ENCODE measurements at regions not wholly inside any gene's neighbourhood (a gene's known extent, or its start where the extent isn't known, plus 50 kb on each side); places are given as distances from the start of the nearest gene placed in this dataset.
"Not testable (repeated sequence)": the region's sequence is repeated elsewhere in the genome, so short reads cannot be mapped to it uniquely, and the experiment has no call there.

GRCh38 chr4:110865611-110866259 lies 242.9 kb upstream of the PITX2 start:
- H3K27ac ChIP-seq: no peak overlapping the region
- TF ChIP-seq ZFX (IDR thresholded peaks at IDR 0.05; ENCODE audit: borderline replicate concordance) (no peak), CTCF (IDR thresholded peaks at IDR 0.05) (no peak)

DNA sequence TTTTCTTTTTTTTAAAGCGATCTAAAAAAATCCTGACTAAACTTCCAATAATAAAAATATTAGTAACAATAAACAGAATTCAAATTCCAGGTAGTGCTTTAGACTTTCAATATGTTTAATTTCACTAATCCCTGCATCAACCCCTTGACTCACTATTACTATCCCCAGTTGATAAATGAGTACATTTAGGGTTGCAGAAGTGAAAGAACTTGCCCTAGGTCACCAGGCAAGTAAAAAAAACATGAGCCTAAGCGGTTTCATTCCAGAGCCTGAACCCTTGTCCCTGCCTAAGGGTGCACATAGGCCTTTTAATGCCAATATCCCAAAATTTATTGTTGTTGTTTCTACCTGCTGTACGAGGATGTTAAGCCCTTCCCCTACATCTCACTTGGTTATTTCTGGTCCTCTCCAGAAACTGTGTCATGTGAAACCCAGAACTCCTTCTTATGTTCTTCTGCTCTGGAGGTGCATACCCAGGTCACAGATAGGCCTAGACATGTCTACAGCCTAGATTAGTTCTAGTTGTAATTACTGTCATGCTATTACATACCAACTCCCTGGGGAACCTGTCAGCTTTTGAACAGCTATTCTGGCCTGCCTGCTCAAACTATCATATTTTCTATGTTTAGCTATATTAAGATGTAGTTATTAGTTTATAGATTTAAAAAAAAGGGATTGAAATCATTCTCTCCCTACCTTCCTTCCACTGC lies 244.5 kb upstream of the PITX2 start:
- no peak overlapping the region for H3K27ac ChIP-seq
- no peak for TF ChIP-seq ZFX (IDR thresholded peaks at IDR 0.05; ENCODE audit: borderline replicate concordance)
- no peak for TF ChIP-seq CTCF (IDR thresholded peaks at IDR 0.05)

DNA sequence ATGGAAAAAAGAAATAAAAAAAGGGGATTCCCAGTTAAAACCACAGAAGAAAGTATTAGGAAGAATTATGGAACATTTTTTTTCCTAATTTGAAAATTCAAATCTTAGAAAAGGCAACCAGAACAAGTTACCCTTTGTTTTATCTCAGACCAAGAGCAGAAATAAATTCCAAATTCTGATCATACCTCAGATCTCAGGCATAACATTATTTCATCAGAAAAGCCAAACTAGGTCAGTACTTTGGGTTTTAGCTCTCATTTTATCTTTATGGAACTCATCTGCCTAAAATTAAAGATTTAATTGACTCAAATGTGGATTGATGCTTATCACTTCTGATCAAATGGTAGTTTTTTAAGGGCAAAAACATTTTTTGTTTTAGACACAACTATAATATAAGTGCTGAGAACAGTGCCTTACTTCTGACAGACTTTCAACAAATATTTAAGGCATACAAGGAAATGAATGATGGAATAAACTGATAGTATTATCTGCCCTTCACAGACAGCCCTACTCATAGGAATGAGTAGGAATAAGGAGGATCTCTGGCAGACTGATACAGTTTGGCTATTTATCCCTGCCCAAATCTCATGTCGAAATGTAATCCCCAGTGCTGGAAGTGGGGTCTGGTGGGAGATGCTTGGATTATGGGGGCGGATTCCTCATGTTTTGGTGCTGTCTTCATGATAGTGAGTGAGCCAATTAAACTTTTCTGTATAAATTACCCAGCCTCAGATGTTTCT lies 245.3 kb upstream of the PITX2 start:
- no peak for TF ChIP-seq ZFX (IDR thresholded peaks at IDR 0.05; ENCODE audit: borderline replicate concordance)
- TF ChIP-seq CTCF (IDR thresholded peaks at IDR 0.05): no peak
- no peak overlapping the region for H3K27ac ChIP-seq

GRCh38 chr4:110869114-110869513 lies 246.2 kb upstream of the PITX2 start:
- no peak for TF ChIP-seq CTCF (IDR thresholded peaks at IDR 0.05)
- no peak for TF ChIP-seq ZFX (IDR thresholded peaks at IDR 0.05; ENCODE audit: borderline replicate concordance)
- H3K27ac ChIP-seq: no peak overlapping the region

DNA sequence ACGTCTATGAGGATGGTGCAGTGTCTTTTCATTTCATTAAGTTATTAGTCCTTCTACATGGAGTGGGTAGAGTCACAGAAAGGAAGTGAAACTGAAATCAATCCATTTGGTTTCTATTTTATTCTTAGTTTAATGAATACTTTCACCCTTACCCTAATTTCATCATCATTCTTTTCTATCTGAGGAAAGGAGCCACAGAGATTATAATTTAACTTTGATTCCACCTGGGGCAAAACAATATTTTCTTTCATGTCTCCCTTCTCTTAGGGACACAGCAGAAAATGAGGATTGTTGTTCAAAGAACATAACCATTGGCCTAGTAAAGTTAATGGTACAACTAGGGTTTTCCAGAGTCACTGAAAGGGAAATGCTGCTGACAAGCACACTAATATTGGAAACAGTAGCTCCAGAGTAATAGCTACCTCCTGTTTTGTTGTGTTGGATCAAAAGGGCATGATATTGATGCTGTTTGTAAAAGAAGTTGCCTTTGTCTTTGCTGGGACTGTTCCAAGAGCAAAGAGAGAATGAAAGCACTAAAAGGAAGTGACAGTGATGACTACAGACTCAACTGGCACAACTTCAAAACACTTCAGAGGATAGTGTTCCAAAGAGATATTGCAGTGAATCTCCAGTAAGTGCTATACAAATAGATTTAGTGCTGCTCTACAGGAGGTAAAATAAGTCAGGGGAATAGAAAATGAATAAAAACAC lies 247.1 kb upstream of the PITX2 start:
- TF ChIP-seq CTCF (IDR thresholded peaks at IDR 0.05) (no peak), ZFX (IDR thresholded peaks at IDR 0.05; ENCODE audit: borderline replicate concordance) (no peak)
- H3K27ac ChIP-seq: no peak overlapping the region

GRCh38 chr4:110876214-110876613 lies 253.3 kb upstream of the PITX2 start:
- not testable (repeated sequence) for H3K27ac ChIP-seq

DNA sequence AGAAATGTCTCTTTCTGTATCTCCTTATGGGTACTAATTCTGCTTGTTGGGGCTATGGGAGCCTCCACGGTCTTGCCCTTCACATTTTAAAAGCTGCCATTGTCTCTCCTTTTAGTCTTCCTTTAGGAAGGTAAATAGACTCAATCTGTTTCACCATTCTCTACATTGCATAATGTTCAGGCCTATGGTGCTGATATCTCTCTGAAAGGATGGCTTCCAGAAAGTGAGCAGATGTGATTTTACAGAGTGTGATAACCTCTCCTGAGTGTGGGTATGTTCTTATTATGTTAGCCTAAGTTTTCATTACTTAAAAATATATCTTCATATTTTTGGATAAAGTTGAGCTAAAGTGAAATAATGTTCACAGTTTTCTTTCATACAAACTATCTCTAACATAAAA lies 254.0 kb upstream of the PITX2 start:
- H3K27ac ChIP-seq: no peak overlapping the region
- TF ChIP-seq CTCF (IDR thresholded peaks at IDR 0.05) (no peak), ZFX (IDR thresholded peaks at IDR 0.05; ENCODE audit: borderline replicate concordance) (no peak)
